Keratinocyte (primary cell): ENCODE measurements at regions not wholly inside any gene's neighbourhood (a gene's known extent, or its start where the extent isn't known, plus 50 kb on each side); places are given as distances from the start of the nearest gene placed in this dataset.

Experiments
- DNase-seq: peaks from one replicate; pipeline ENCODE4 v3.0.0-alpha.2; 2011; ENCODE audit warnings: low read depth, missing footprints, low spot score
- FAIRE-seq: peaks from 2 replicates; lab custom pipeline; 2011; peaks lifted over from hg19 to GRCh38; lab: Jason Lieb, UNC
- H2AFZ ChIP-seq: 2 replicates; pipeline ENCODE4 v1.6.0; 2012; ENCODE audit warnings: low read length, control low read depth, inconsistent platforms; ENCODE audit not compliant: control insufficient read depth
- H3K27ac ChIP-seq: 2 replicates; pipeline ENCODE4 v1.5.1; 2011; ENCODE audit warnings: low read length; ENCODE audit not compliant: control insufficient read depth, insufficient read depth
- H3K27me3 ChIP-seq: 3 replicates; pipeline ENCODE4 v1.6.0; 2011; ENCODE audit warnings: low read length; ENCODE audit not compliant: control insufficient read depth, insufficient read depth; ENCODE audit errors: extremely low read depth
- H3K36me3 ChIP-seq, 2 experiments: 2 replicates in 1 of 2; 3 replicates in 1 of 2; pipeline ENCODE4 v1.5.1; 2011; ENCODE audit warnings: low read length in 2 of 2, mild to moderate bottlenecking in 1 of 2; ENCODE audit not compliant: control insufficient read depth in 2 of 2, insufficient read depth in 2 of 2; ENCODE audit errors: extremely low read depth in 1 of 2
- H3K4me1 ChIP-seq: 3 replicates; pipeline ENCODE4 v1.5.1; 2011; ENCODE audit warnings: low read length; ENCODE audit not compliant: control insufficient read depth, insufficient read depth; ENCODE audit errors: extremely low read depth
- H3K4me2 ChIP-seq: 3 replicates; pipeline ENCODE4 v1.6.0; 2011; ENCODE audit warnings: low read depth, low read length; ENCODE audit not compliant: control insufficient read depth, insufficient read depth; ENCODE audit errors: extremely low read depth
- H3K4me3 ChIP-seq, 3 experiments: fragments of 200-600 bp in 1 of 3; sonication (generic) in 1 of 3; 2 replicates in 2 of 3; 3 replicates in 1 of 3; pipeline ENCODE4 v1.5.1; 2011 to 2016; ENCODE audit warnings: low read length in 3 of 3, mild to moderate bottlenecking in 3 of 3, control low read depth in 2 of 3, inconsistent platforms in 1 of 3, low read depth in 1 of 3, mixed read lengths in 1 of 3, mixed run types in 1 of 3, moderate library complexity in 1 of 3; ENCODE audit not compliant: control insufficient read depth in 2 of 3, insufficient read depth in 2 of 3; ENCODE audit errors: extremely low read depth in 1 of 3
- H3K79me2 ChIP-seq: 2 replicates; pipeline ENCODE4 v1.6.0; 2012; ENCODE audit warnings: low read length; ENCODE audit not compliant: control insufficient read depth, insufficient read depth
- H3K9ac ChIP-seq: 3 replicates; pipeline ENCODE4 v1.6.0; 2011; ENCODE audit warnings: low read length; ENCODE audit not compliant: control insufficient read depth, insufficient read depth; ENCODE audit errors: extremely low read depth
- H3K9me1 ChIP-seq: 3 replicates; pipeline ENCODE4 v1.6.0; 2011; ENCODE audit warnings: low read length; ENCODE audit not compliant: control insufficient read depth, insufficient read depth; ENCODE audit errors: extremely low read depth
- H3K9me3 ChIP-seq: 2 replicates; pipeline ENCODE4 v1.5.1; 2012; ENCODE audit warnings: low read depth, low read length; ENCODE audit not compliant: control insufficient read depth
- H4K20me1 ChIP-seq: 3 replicates; pipeline ENCODE4 v1.6.0; 2011; ENCODE audit warnings: low read length; ENCODE audit not compliant: control insufficient read depth, insufficient read depth; ENCODE audit errors: extremely low read depth
- CTCF ChIP-seq, 3 experiments: IDR thresholded peaks in 1 of 3; conservative IDR thresholded peaks in 1 of 3; optimal IDR thresholded peaks in 1 of 3; 2 replicates in 2 of 3; 3 replicates in 1 of 3; pipeline versions ENCODE3 to v1.5.1; 2011; ENCODE audit warnings: low read length in 3 of 3, mild to moderate bottlenecking in 3 of 3, moderate library complexity in 2 of 3, control low read depth in 1 of 3, inconsistent platforms in 1 of 3; ENCODE audit not compliant: insufficient read depth in 2 of 3; ENCODE audit errors: extremely low read depth in 1 of 3
- EZH2 ChIP-seq: IDR thresholded peaks from one replicate; pipeline ENCODE4 v1.6.1; 2012; ENCODE audit warnings: inconsistent platforms, mild to moderate bottlenecking, low read length, moderate library complexity
- dilution Hi-C: fragments of 300-500 bp; cut with MboI; formaldehyde crosslinking; loops from one replicate; pipeline ENCODE4 v1.7.0; 2020; ENCODE audit warnings: low sequenced_read_pairs; ENCODE audit not compliant: extremely low pct_ligation_motif_present

- Histone ChIP-seq H3K9ac (no peak overlapping the region), H3K4me1 (peaks cover 2% of the 10 kb centered on the region), H3K4me2 (no peak overlapping the region), H3K9me1 (no peaks in the 10 kb centered on the region), H3K36me3 (no peaks in the 10 kb centered on the region), H2AFZ (no peak overlapping the region), H4K20me1 (no peaks in the 10 kb centered on the region), H3K79me2 (no peaks in the 10 kb centered on the region), H3K27me3 (no peaks in the 10 kb centered on the region), H3K27ac (no peak overlapping the region), H3K9me3 (no peaks in the 10 kb centered on the region), H3K4me3 (no peak overlapping the region)
- dilution Hi-C loops = no loop called here
- TF ChIP-seq EZH2 (no peak), CTCF (optimal IDR thresholded peaks at IDR 0.05 in 1 of 3, IDR thresholded peaks at IDR 0.05 in 1 of 3, conservative IDR thresholded peaks at IDR 0.05 in 1 of 3; ENCODE audit: extremely low read depth in 1 of 3, insufficient read depth in 2 of 3, low read length in 3 of 3) (no peak)
- FAIRE-seq (no peak), DNase-seq (no peak)
Measured at GRCh38 chr21:16568244-16568643, 838.5 kb downstream of the USP25 start.

GRCh38 chr21:16568661-16569060, 838.9 kb downstream of the USP25 start:
- no peak overlapping the region for H3K4me3 ChIP-seq
- no peaks in the 10 kb centered on the region for H3K79me2 ChIP-seq
- no peaks in the 10 kb centered on the region for H3K9me1 ChIP-seq
- no peak for FAIRE-seq
- dilution Hi-C loops = no loop called here
- H2AFZ ChIP-seq = no peak overlapping the region
- no peaks in the 10 kb centered on the region for H4K20me1 ChIP-seq
- no peaks in the 10 kb centered on the region for H3K36me3 ChIP-seq
- DNase-seq = no peak
- no peaks in the 10 kb centered on the region for H3K27me3 ChIP-seq
- no peaks in the 10 kb centered on the region for H3K9me3 ChIP-seq
- H3K27ac ChIP-seq = no peak overlapping the region
- no peak for TF ChIP-seq EZH2
- no peak for TF ChIP-seq CTCF (optimal IDR thresholded peaks at IDR 0.05 in 1 of 3, IDR thresholded peaks at IDR 0.05 in 1 of 3, conservative IDR thresholded peaks at IDR 0.05 in 1 of 3; ENCODE audit: extremely low read depth in 1 of 3, insufficient read depth in 2 of 3, low read length in 3 of 3)
- no peak overlapping the region for H3K4me2 ChIP-seq
- peaks cover 2% of the 10 kb centered on the region for H3K4me1 ChIP-seq
- no peak overlapping the region for H3K9ac ChIP-seq
